ENCODE measurements at regions not wholly inside any gene's neighbourhood (a gene's known extent, or its start where the extent isn't known, plus 50 kb on each side); places are given as distances from the start of the nearest gene placed in this dataset.

- TF ChIP-seq CTCF (conservative IDR thresholded peaks at IDR 0.05): no peak
- no peak for TF ChIP-seq ZFX (IDR thresholded peaks at IDR 0.05)
These were observed 88.6 kb upstream of the DCN start for GRCh38 chr12:91271185-91271584.
